Mammary epithelial cell (primary cell): ENCODE measurements at regions not wholly inside any gene's neighbourhood (a gene's known extent, or its start where the extent isn't known, plus 50 kb on each side); places are given as distances from the start of the nearest gene placed in this dataset.

Experiments used
- EZH2 ChIP-seq: IDR thresholded peaks from 2 replicates; pipeline ENCODE4 v1.6.1; 2012; ENCODE audit warnings: low read length, inconsistent platforms, borderline replicate concordance
- TF ChIP-seq, protein P1 (sequence below), 2 donors: IDR thresholded peaks in 1 of 2; conservative IDR thresholded peaks in 1 of 2; 2 replicates each; pipeline ENCODE4 v1.5.1; 2011 to 2012; ENCODE audit warnings: inconsistent platforms in 2 of 2, low read length in 2 of 2, mild to moderate bottlenecking in 2 of 2, control low read depth in 1 of 2, low read depth in 1 of 2; ENCODE audit not compliant: insufficient read depth in 1 of 2; ENCODE audit errors: extremely low read depth in 1 of 2

DNA sequence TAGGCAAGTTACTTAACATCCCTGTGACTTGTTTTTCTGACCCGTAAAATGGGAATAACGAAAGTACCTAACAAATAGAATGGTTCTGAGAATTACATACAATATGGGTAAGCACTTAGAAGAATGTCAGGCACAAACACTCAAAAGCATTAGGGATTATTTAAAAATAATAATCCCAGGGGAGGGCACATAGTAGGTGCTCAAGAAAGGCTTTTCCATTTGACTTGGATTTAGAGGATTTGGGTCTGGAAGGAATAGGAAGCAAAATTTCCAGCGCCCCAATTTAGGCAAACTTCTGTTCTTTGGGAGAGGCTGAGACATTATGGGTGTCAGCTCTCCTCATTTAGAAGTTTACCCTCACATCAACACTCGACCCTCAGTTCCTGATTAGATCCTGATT, 115.5 kb downstream of the SYF2 start:
- TF ChIP-seq, protein P1, sequence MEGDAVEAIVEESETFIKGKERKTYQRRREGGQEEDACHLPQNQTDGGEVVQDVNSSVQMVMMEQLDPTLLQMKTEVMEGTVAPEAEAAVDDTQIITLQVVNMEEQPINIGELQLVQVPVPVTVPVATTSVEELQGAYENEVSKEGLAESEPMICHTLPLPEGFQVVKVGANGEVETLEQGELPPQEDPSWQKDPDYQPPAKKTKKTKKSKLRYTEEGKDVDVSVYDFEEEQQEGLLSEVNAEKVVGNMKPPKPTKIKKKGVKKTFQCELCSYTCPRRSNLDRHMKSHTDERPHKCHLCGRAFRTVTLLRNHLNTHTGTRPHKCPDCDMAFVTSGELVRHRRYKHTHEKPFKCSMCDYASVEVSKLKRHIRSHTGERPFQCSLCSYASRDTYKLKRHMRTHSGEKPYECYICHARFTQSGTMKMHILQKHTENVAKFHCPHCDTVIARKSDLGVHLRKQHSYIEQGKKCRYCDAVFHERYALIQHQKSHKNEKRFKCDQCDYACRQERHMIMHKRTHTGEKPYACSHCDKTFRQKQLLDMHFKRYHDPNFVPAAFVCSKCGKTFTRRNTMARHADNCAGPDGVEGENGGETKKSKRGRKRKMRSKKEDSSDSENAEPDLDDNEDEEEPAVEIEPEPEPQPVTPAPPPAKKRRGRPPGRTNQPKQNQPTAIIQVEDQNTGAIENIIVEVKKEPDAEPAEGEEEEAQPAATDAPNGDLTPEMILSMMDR (conservative IDR thresholded peaks at IDR 0.05 in 1 of 2, IDR thresholded peaks at IDR 0.05 in 1 of 2; ENCODE audit: extremely low read depth in 1 of 2, insufficient read depth in 1 of 2, low read depth in 1 of 2, low read length in 2 of 2), result no peak
- no peak for TF ChIP-seq EZH2
